ENCODE measurements at regions not wholly inside any gene's neighbourhood (a gene's known extent, or its start where the extent isn't known, plus 50 kb on each side); places are given as distances from the start of the nearest gene placed in this dataset.

GRCh38 chr15:35678774-35679173, 132.8 kb upstream of the DPH6 start (continued):
- no peak for TF ChIP-seq RAD21 (IDR thresholded peaks at IDR 0.05; ENCODE audit: low read depth)
- no peak for TF ChIP-seq REST (IDR thresholded peaks at IDR 0.05; ENCODE audit: low read depth)
- no peak for TF ChIP-seq TCF7L2 (IDR thresholded peaks at IDR 0.05; ENCODE audit: borderline replicate concordance, extremely low read depth, insufficient read depth, insufficient read length)
- no peak for TF ChIP-seq CBX3 (IDR thresholded peaks at IDR 0.05; ENCODE audit: low read depth)
- no peak for TF ChIP-seq POLR2A (IDR thresholded peaks at IDR 0.05; ENCODE audit: borderline replicate concordance, extremely low read depth, insufficient read depth, insufficient read length)
- TF ChIP-seq SRF (IDR thresholded peaks at IDR 0.05; ENCODE audit: low read depth), result no peak
- TF ChIP-seq EZH2 (IDR thresholded peaks at IDR 0.05), result no peak
- no peak for TF ChIP-seq CEBPB (IDR thresholded peaks at IDR 0.05; ENCODE audit: low read depth)
- TF ChIP-seq ATF3 (IDR thresholded peaks at IDR 0.05), result no peak
- no peak for TF ChIP-seq YY1 (IDR thresholded peaks at IDR 0.05; ENCODE audit: extremely low read depth, insufficient replicate concordance, low read depth, low read length)

- BruUV-seq (replicated peaks), result no TSS peak
- H2AFZ ChIP-seq (ENCODE audit: low read depth, low read length, poor library complexity, severe bottlenecking), result no peak overlapping the region
- RAD21 ChIA-PET (ENCODE audit: low non-redundant PET in 1 of 2, low total read pairs in 2 of 2, uncharacterized antibody in 2 of 2, unreplicated experiment in 2 of 2), result no interaction called here
These were observed 133.2 kb upstream of the DPH6 start for GRCh38 chr15:35679186-35679585.

More at GRCh38 chr15:35679186-35679585, 133.2 kb upstream of the DPH6 start:
- H3K4me2 ChIP-seq (ENCODE audit: low read length), result no peak overlapping the region
- H3K9me2 ChIP-seq (ENCODE audit: insufficient read depth), result no peaks in the 10 kb centered on the region
- ATAC-seq (no peak), DNase-seq (ENCODE audit: low read depth, low spot score) (no peak)
- H3K9ac ChIP-seq (ENCODE audit: low read length), result no peak overlapping the region
- H3K4me1 ChIP-seq (ENCODE audit: control insufficient read depth in 1 of 2, insufficient read depth in 2 of 2, low read length in 2 of 2), result no peaks in the 10 kb centered on the region
- no peaks in the 10 kb centered on the region for H3K9me3 ChIP-seq (ENCODE audit: control insufficient read depth in 1 of 2, insufficient read depth in 1 of 2, low read depth in 1 of 2, low read length in 2 of 2)
- no peak overlapping the region for H3K4me3 ChIP-seq (replicated peaks in 1 of 2; ENCODE audit: low read depth in 1 of 2, low read length in 2 of 2)
- H3K36me3 ChIP-seq (ENCODE audit: control insufficient read depth in 1 of 2, insufficient read depth in 2 of 2, low read length in 2 of 2), result no peaks in the 10 kb centered on the region
- H3K27me3 ChIP-seq (ENCODE audit: insufficient read depth, low read length), result no peaks in the 10 kb centered on the region
- H3K27ac ChIP-seq (ENCODE audit: low read depth, low read length), result no peak overlapping the region
- CTCF ChIA-PET, result no interaction called here
- POLR2A ChIA-PET, result no interaction called here
- intact Hi-C loops (cut with micrococcal nuclease), result no loop called here
- no peaks in the 10 kb centered on the region for H4K20me1 ChIP-seq (ENCODE audit: insufficient read depth)
- TF ChIP-seq ATF3 (IDR thresholded peaks at IDR 0.05) (no peak), EZH2phosphoT487 (IDR thresholded peaks at IDR 0.05; ENCODE audit: borderline replicate concordance) (no peak), CEBPB (IDR thresholded peaks at IDR 0.05; ENCODE audit: low read depth) (no peak), SRF (IDR thresholded peaks at IDR 0.05; ENCODE audit: low read depth) (no peak)
- H3K79me2 ChIP-seq (ENCODE audit: insufficient read depth, low read length), result no peaks in the 10 kb centered on the region

All from HCT116 (cell line).